HUES6 (cell line): ENCODE measurements at regions not wholly inside any gene's neighbourhood (a gene's known extent, or its start where the extent isn't known, plus 50 kb on each side); places are given as distances from the start of the nearest gene placed in this dataset.

Experiments
- H3K27ac ChIP-seq: 2 replicates; pipeline ENCODE4 v1.7.0; 2013; ENCODE audit warnings: low read depth, mild to moderate bottlenecking, low read length, inconsistent platforms
- H3K27me3 ChIP-seq: 2 replicates; pipeline ENCODE4 v1.6.1; 2013; ENCODE audit warnings: low read length; ENCODE audit not compliant: control insufficient read depth, insufficient read depth
- H3K36me3 ChIP-seq: 2 replicates; pipeline ENCODE4 v1.6.1; 2013; ENCODE audit warnings: low read length; ENCODE audit not compliant: control insufficient read depth, insufficient read depth
- H3K4me1 ChIP-seq: 2 replicates; pipeline ENCODE4 v1.6.1; 2013; ENCODE audit warnings: low read length; ENCODE audit not compliant: control insufficient read depth, insufficient read depth
- H3K4me3 ChIP-seq: 2 replicates; pipeline ENCODE4 v1.5.1; 2013; ENCODE audit warnings: low read depth, low read length
- H3K9ac ChIP-seq: one replicate; pipeline ENCODE4 v1.6.1; 2013; ENCODE audit warnings: mild to moderate bottlenecking, low read length
- H3K9me3 ChIP-seq: 2 replicates; pipeline ENCODE4 v1.6.1; 2013; ENCODE audit warnings: low read depth, low read length; ENCODE audit not compliant: control insufficient read depth, insufficient read depth

DNA sequence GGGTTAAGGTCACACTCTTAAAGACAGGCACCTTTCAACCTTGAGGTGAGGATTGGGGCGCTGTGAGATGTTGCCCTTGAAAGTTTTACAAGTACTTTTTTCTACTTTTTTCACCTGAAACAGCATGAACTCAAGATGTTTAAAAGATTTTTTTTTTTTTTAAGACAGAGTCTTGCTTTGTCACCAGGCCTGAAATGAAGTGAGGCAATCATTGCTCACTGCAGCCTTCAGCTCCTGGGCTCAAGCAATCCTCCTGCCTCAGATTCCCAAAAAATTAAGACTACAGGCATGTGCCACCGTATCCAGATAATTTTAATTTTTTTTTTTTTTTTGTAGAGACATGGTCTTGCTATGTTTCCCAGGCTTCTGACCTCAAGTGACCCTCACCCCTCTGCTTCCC, 243.9 kb downstream of the DIO2 start:
- no peak overlapping the region for H3K9ac ChIP-seq
- H3K36me3 ChIP-seq, result no peaks in the 10 kb centered on the region
- no peaks in the 10 kb centered on the region for H3K27me3 ChIP-seq
- H3K9me3 ChIP-seq, result no peaks in the 10 kb centered on the region
- no peaks in the 10 kb centered on the region for H3K4me1 ChIP-seq
- H3K27ac ChIP-seq, result no peak overlapping the region
- no peak overlapping the region for H3K4me3 ChIP-seq

DNA sequence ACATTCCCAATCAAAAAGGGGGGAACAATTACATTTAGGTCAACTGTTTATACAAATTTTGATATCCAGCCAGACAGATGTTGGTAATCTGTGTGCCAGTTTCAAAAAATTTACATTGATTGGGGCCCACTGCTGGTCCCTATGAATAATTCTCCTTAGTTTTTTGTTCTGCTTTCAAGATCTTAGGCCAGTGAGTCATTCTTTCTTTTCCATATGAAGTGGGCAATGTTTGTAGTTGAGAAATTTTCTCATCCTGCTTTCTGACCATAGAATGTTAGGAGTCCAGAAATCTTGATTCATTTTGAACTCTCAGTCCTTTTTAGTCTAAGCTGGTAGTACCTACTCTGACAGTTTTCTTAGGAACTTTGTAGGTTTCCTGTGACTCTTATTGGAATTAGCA, 244.3 kb downstream of the DIO2 start:
- Histone ChIP-seq H3K4me3 (no peak overlapping the region), H3K27ac (no peak overlapping the region), H3K27me3 (no peaks in the 10 kb centered on the region), H3K9me3 (no peaks in the 10 kb centered on the region), H3K36me3 (no peaks in the 10 kb centered on the region), H3K9ac (no peak overlapping the region), H3K4me1 (no peaks in the 10 kb centered on the region)

DNA sequence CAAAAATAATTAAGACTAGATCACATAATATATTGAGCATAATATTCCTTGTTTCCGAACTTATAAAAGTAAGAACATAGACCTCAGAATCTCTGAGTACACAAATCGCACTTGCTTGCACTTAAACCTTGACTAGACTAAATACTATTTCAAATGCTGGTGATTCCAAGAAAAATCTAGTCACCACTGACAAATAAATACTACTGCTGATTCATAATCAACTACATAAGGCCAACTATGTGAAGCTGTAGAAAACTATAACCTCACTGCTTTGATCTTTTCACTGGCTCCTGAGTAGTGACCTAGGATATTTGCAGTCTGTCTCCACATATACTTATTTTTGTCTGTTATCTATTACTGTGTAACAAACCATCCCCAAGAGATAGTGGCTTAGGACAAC, 245.4 kb downstream of the DIO2 start:
- Histone ChIP-seq H3K27ac (no peak overlapping the region), H3K9ac (no peak overlapping the region), H3K4me3 (no peak overlapping the region), H3K4me1 (no peaks in the 10 kb centered on the region), H3K9me3 (no peaks in the 10 kb centered on the region), H3K27me3 (no peaks in the 10 kb centered on the region), H3K36me3 (no peaks in the 10 kb centered on the region)

DNA sequence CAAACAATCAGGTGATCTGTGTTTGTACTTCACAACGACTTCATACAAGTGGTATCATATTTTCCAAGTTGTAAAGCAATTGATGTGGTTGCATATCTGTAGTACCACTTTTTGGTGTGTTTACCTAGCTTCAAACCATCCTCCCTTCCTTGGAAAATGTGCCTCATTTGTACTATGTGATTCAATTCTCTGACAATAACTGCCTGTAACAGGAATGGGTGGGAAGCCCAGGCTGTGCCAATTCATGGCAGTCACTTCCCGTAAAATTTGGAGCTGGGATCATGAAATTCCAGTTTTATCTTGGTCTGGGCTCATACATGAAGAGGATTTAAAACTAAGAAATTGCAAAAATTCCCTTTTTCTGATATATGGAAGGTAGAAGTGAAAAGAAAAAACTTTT, 250.1 kb downstream of the DIO2 start:
- no peak overlapping the region for H3K4me3 ChIP-seq
- no peaks in the 10 kb centered on the region for H3K36me3 ChIP-seq
- no peak overlapping the region for H3K27ac ChIP-seq
- no peak overlapping the region for H3K9ac ChIP-seq
- no peaks in the 10 kb centered on the region for H3K27me3 ChIP-seq
- H3K4me1 ChIP-seq, result no peaks in the 10 kb centered on the region
- no peaks in the 10 kb centered on the region for H3K9me3 ChIP-seq

DNA sequence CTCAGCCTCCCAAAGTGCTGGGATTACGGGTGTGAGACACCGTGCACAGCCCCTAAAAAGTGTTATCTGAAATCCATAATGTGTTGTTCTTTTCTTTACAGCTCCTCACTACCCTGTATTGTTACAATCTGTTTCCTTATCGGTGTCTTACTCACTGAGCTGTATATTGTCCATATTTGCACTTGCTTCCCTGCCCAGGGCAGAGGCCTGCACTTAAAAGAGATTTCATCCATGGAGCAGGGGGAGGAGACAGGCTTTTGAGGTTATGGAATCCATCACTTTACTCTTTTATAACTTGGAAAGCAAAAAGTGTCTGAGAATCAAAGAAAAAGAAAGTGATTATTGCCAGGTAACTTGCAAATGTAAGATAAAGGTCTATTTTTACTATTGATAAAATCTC, 251.0 kb downstream of the DIO2 start:
- no peaks in the 10 kb centered on the region for H3K4me1 ChIP-seq
- no peaks in the 10 kb centered on the region for H3K9me3 ChIP-seq
- no peaks in the 10 kb centered on the region for H3K27me3 ChIP-seq
- H3K36me3 ChIP-seq, result no peaks in the 10 kb centered on the region
- H3K9ac ChIP-seq, result no peak overlapping the region
- H3K27ac ChIP-seq, result no peak overlapping the region
- no peak overlapping the region for H3K4me3 ChIP-seq

DNA sequence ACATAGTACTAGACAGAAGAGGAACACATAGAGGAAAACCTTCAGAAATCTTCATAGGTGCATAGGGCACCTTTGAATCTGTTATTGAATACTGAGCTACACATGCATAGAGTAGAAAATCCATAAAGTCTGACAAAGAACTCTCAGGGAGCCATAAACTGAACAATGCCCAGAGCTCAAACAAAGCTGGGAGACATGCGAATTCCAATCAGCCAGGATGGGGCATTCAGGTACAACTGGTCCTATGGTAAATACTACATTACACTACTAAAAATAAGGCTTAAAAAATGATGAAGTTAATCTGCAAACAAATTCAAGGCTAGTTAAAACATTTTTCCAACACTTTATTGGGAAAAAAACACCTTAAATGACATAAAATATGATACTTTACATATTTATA, 259.7 kb downstream of the DIO2 start:
- Histone ChIP-seq H3K27ac (no peak overlapping the region), H3K9me3 (peaks cover 3% of the 10 kb centered on the region; the same call in 1 of the 2 replicates), H3K27me3 (no peaks in the 10 kb centered on the region), H3K4me1 (0 out of 2 replicates have a peak, but pooled peaks cover 3% of the 10 kb centered on the region), H3K4me3 (no peak overlapping the region), H3K36me3 (no peaks in the 10 kb centered on the region), H3K9ac (no peak overlapping the region)

DNA sequence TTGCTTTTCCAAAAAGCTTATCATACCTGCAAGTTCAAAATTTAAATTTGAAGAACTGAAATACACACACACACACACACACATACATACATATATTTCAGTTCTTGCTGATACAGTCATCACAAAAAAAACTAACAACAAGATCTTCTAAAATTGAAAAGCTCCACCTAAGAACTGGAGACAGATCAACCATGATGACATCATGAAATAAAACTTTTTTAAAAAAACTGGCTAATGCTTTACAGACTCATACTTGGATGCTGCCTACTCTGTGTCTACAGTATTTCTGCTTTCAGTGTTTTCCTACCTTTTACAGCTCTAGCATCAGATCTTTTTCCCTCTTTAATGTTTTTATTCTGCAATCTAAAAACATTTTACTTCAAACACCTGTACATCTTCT, 261.4 kb downstream of the DIO2 start:
- peaks cover 3% of the 10 kb centered on the region; the same call in 1 of the 2 replicates for H3K9me3 ChIP-seq
- H3K36me3 ChIP-seq, result no peaks in the 10 kb centered on the region
- H3K27me3 ChIP-seq, result no peaks in the 10 kb centered on the region
- H3K9ac ChIP-seq, result no peak overlapping the region
- no peak overlapping the region for H3K27ac ChIP-seq
- no peak overlapping the region for H3K4me3 ChIP-seq
- 0 out of 2 replicates have a peak, but pooled peaks cover 3% of the 10 kb centered on the region for H3K4me1 ChIP-seq

DNA sequence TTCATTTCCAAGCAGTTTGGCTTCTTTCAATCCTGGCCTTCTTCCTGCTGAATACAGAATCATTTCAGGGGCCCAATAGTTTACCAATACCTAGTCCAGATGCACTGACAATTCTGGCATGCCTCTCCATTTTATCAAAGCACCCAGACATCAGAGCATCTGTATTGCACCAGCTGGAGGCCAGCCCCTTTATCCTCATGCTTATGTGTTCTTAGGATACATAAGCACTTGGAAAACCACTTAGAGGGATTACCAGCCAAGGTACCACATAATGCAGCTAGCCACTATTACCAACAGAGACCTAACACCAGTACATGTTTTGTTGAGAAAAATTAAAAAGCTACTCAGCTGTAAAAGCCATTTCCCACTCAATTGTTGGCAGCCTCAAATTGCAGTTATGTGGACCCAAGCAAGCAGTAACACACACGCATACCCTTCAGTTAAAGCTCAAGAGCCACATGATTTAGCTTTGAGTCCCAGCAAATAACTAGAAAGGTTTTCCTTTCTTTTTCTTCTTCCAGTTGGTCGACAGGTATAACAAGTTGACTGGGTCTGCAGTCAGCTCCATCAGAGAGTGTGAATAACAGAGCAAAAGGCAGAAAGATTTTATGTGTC, 263.8 kb downstream of the DIO2 start:
- Histone ChIP-seq H3K4me3 (no peak overlapping the region), H3K27ac (no peak overlapping the region), H3K9me3 (no peaks in the 10 kb centered on the region), H3K36me3 (no peaks in the 10 kb centered on the region), H3K4me1 (0 out of 2 replicates have a peak, but pooled peaks cover 3% of the 10 kb centered on the region), H3K27me3 (no peaks in the 10 kb centered on the region), H3K9ac (no peak overlapping the region)

DNA sequence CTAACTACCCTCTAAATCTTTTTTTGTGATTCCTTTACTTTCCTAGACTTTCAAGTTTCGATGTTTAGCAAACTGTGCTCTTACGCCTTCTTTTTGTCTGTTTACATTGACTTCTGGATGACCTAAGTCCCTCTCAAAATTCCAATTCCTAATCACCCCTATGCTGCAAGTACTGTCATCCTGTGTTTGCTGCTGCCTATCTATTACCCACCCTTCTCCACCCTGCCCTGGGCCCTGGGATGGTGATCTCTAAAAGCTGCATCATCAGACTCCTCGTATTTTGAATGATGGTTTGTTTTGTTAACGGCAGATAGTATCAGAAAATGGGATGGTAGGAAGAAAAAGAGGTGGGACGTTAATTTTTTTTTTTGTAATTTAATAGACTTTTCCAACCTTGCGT, 272.1 kb downstream of the DIO2 start:
- no peak overlapping the region for H3K9ac ChIP-seq
- no peaks in the 10 kb centered on the region for H3K9me3 ChIP-seq
- H3K27me3 ChIP-seq, result no peaks in the 10 kb centered on the region
- no peak overlapping the region for H3K4me3 ChIP-seq
- H3K27ac ChIP-seq, result no peak overlapping the region
- H3K36me3 ChIP-seq, result no peaks in the 10 kb centered on the region
- no peaks in the 10 kb centered on the region for H3K4me1 ChIP-seq

DNA sequence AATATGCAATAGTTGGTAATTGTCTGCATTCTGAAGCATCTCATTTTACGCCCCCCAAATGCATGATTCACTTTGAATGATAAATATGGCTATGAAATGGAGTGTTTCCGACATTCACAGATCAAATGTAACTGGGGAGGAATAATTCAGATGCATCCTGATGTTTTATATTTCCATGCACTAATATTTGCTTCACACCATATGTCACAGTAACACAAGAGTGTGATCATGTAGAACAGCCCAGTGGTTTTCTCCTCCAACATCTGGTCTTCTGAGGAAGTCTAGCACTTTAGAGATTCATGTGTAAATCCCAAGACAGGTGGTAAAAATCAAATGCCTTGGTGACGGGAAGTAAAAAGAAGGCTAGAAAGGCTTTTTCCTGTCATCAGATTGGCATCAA, 273.1 kb downstream of the DIO2 start:
- Histone ChIP-seq H3K27me3 (no peaks in the 10 kb centered on the region), H3K4me3 (no peak overlapping the region), H3K27ac (no peak overlapping the region), H3K36me3 (no peaks in the 10 kb centered on the region), H3K9me3 (no peaks in the 10 kb centered on the region), H3K9ac (no peak overlapping the region), H3K4me1 (no peaks in the 10 kb centered on the region)

DNA sequence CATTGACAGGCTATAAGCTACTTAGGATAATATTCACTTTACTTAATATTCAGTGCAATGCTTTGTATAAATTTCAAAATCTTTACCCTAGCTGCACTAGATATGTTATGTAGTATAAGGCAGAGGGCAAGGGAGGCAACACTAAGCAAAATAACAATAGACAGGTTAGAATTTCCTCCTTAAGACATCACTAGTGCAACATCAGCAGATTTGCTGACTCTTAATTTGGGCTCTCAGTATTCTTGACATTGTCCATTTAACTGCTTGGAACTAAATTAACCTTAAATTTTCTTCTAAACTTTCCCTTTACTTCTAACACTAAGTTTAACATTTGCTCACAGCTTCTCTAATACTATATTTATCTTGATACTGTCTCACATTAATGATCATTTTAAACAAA, 273.9 kb downstream of the DIO2 start:
- no peak overlapping the region for H3K9ac ChIP-seq
- no peaks in the 10 kb centered on the region for H3K9me3 ChIP-seq
- no peaks in the 10 kb centered on the region for H3K27me3 ChIP-seq
- H3K27ac ChIP-seq, result no peak overlapping the region
- no peaks in the 10 kb centered on the region for H3K36me3 ChIP-seq
- H3K4me3 ChIP-seq, result no peak overlapping the region
- H3K4me1 ChIP-seq, result no peaks in the 10 kb centered on the region

DNA sequence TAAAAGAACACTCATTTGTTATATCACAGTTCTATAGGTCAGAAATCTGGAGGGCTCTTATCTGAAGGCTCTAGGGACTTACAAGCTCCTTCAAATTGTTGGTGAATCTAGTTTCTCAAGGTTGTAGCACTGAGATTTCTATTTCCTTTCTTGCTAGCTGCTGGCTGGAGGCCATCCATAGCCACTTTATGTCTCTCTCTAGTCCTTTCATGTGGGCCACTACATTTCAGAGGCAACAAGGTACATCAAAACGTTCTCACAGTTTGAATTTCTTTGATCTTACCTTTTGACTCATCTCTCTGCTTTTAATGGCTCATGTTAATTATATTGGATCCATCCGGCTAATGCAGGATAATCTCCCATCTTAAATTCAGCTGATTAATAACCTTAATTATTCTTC, 286.8 kb downstream of the DIO2 start:
- Histone ChIP-seq H3K9ac (no peak overlapping the region), H3K4me3 (no peak overlapping the region), H3K27me3 (no peaks in the 10 kb centered on the region), H3K27ac (no peak overlapping the region), H3K9me3 (no peaks in the 10 kb centered on the region), H3K36me3 (no peaks in the 10 kb centered on the region), H3K4me1 (no peaks in the 10 kb centered on the region)
